Transverse colon (tissue), 4 donors: ENCODE measurements at regions not wholly inside any gene's neighbourhood (a gene's known extent, or its start where the extent isn't known, plus 50 kb on each side); places are given as distances from the start of the nearest gene placed in this dataset.
A peak's percentile ranks its signal among the peaks of the same experiment; 100 is the strongest.
"Not testable (repeated sequence)": the region's sequence is repeated elsewhere in the genome, so short reads cannot be mapped to it uniquely, and the experiment has no call there.

Source experiments
- DNase-seq: peaks from one replicate; pipeline ENCODE4 v3.0.0-alpha.2; 2019
- H3K27ac ChIP-seq, 4 donors: fragments of 200-600 bp; sonication (generic); 2 replicates each; pipeline ENCODE4 v1.5.1; 2016 to 2018; ENCODE audit warnings: inconsistent platforms in 4 of 4
- H3K27me3 ChIP-seq: fragments of 200-600 bp; sonication (generic); 2 replicates; pipeline ENCODE4 v1.5.1; 2017; ENCODE audit warnings: inconsistent platforms
- H3K36me3 ChIP-seq, 4 donors: fragments of 200-600 bp; sonication (generic); 2 replicates each; pipeline ENCODE4 v1.5.1; 2017 to 2019; ENCODE audit warnings: inconsistent platforms in 4 of 4
- H3K4me1 ChIP-seq, 4 donors: fragments of 200-600 bp; sonication (generic); 2 replicates each; pipeline ENCODE4 v1.5.1; 2017 to 2020; ENCODE audit warnings: inconsistent platforms in 4 of 4
- H3K4me3 ChIP-seq, 4 donors: fragments of 200-600 bp; sonication (generic); 1 replicate in 1 of 4; 2 replicates in 3 of 4; pipeline versions ENCODE4 v1.5.1 to v1.6.1; 2017 to 2019; ENCODE audit warnings: inconsistent platforms in 4 of 4
- H3K9me3 ChIP-seq, 2 donors: fragments of 200-600 bp; sonication (generic); 2 replicates each; pipeline ENCODE4 v1.5.1; 2017 to 2019; ENCODE audit warnings: inconsistent platforms in 2 of 2
- EP300 ChIP-seq: sonication (generic); formaldehyde crosslinking; IDR thresholded peaks from one replicate; pipeline ENCODE4 v1.6.1; 2017; ENCODE audit warnings: antibody characterized with exemption, low read depth
- POLR2A ChIP-seq: fragments of 450-650 bp; IDR thresholded peaks from one replicate; pipeline ENCODE4 v1.6.1; 2016; ENCODE audit warnings: antibody characterized with exemption, mild to moderate bottlenecking, moderate library complexity
- POLR2AphosphoS5 ChIP-seq, 3 donors: sonication (generic); formaldehyde crosslinking; IDR thresholded peaks; one replicate each; pipeline ENCODE4 v1.6.1; 2016; ENCODE audit warnings: antibody characterized with exemption in 3 of 3
- WGBS, 2 donors: methylation state at CpG; one replicate each; pipeline ENCODE4 v1.1.5; 2018; ENCODE audit warnings: low coverage in 1 of 2; 5-methylcytosine and 5-hydroxymethylcytosine counted together
- in situ Hi-C, 4 donors: fragments of 200-750 bp; cut with MboI; loops; one replicate each; pipeline versions ENCODE4 v1.15.0 to v1.15.1; 2017; ENCODE audit warnings: low sequenced_read_pairs in 3 of 4, low pct_ligation_motif_present in 1 of 4, low pct_unique_long_range_greater_than_20kb in 1 of 4
- intact Hi-C: fragments of 100-400 bp; cut with DNase I; formaldehyde crosslinking; loops from one replicate; pipeline ENCODE4 v1.15.1; 2023; ENCODE audit warnings: low total_unique reads
- TF ChIP-seq, protein P1 (sequence below), 5 experiments: fragments of 200-600 bp in 3 of 5; fragments of 450-650 bp in 2 of 5; sonication (generic) in 3 of 5; IDR thresholded peaks; 1 replicate in 2 of 5; 2 replicates in 3 of 5; pipeline ENCODE4 v1.5.1; 2016 to 2017; ENCODE audit warnings: antibody characterized with exemption in 5 of 5, inconsistent platforms in 3 of 5, mild to moderate bottlenecking in 2 of 5, moderate library complexity in 1 of 5

DNA sequence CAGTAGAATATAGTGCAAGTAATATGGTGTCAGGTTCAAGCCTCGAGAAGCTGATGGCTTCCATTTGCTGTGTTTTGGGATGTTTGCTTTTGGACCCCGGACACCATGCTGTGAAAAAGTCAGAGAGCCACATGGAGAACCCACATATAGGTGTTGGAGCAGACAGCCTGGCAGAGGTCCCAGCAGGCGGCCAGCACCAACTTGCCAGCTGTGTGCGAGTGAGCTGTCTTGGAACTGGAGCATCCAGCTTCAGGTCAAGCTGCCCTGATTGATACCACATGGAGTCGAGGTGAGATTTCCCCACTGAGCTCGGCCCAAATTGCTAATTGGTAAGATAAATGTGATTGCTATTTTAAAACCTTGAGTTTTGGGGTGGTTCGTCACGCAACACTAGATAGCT lies 185.7 kb upstream of the TBL1XR1 start:
- no peak for DNase-seq
- Histone ChIP-seq H3K27ac (no peak overlapping the region), H3K4me1 (no peaks in the 10 kb centered on the region), H3K27me3 (no peaks in the 10 kb centered on the region), H3K4me3 (no peak overlapping the region), H3K9me3 (peaks cover 5 to 6% of the 10 kb centered on the region in 2 donors), H3K36me3 (no peaks in the 10 kb centered on the region)
- no peak for TF ChIP-seq POLR2A
- TF ChIP-seq POLR2AphosphoS5 (IDR thresholded peaks at IDR 0.05): no peak
- no peak for TF ChIP-seq EP300
- TF ChIP-seq, protein P1, sequence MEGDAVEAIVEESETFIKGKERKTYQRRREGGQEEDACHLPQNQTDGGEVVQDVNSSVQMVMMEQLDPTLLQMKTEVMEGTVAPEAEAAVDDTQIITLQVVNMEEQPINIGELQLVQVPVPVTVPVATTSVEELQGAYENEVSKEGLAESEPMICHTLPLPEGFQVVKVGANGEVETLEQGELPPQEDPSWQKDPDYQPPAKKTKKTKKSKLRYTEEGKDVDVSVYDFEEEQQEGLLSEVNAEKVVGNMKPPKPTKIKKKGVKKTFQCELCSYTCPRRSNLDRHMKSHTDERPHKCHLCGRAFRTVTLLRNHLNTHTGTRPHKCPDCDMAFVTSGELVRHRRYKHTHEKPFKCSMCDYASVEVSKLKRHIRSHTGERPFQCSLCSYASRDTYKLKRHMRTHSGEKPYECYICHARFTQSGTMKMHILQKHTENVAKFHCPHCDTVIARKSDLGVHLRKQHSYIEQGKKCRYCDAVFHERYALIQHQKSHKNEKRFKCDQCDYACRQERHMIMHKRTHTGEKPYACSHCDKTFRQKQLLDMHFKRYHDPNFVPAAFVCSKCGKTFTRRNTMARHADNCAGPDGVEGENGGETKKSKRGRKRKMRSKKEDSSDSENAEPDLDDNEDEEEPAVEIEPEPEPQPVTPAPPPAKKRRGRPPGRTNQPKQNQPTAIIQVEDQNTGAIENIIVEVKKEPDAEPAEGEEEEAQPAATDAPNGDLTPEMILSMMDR (IDR thresholded peaks at IDR 0.05): no peak
- 91 to 100% methylated on average over 5 to 8 of the region's 8 CpGs for WGBS, 2 donors
- intact Hi-C loops (no loop called here), in situ Hi-C loops (no loop called here)

DNA sequence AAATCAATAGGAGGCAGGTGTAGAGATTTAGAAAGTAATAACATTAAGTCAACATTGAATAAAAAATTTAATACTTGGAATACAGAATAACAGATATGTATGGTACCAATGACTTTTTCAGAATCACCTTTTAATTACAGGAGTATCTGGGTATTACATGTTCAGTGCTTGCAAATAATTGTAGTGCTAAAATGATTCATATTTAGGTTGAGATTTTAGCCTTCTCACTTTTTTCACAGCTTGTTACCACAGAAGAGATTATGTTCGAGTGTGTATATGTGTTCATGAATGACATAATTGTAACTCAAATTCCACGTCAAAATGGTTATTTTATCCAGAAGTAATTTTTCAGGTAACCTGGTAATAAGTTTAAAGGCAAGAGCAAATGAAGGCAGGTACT lies 187.9 kb upstream of the TBL1XR1 start:
- in situ Hi-C loops: no loop called here
- peaks cover 5 to 6% of the 10 kb centered on the region in 2 donors for H3K9me3 ChIP-seq
- intact Hi-C loops: no loop called here

GRCh38 chr3:177385831-177386301 lies 188.6 kb upstream of the TBL1XR1 start:
- Histone ChIP-seq H3K27ac (no peak overlapping the region), H3K9me3 (peaks cover 3% of the 10 kb centered on the region in 2 donors), H3K27me3 (no peaks in the 10 kb centered on the region), H3K4me3 (no peak overlapping the region), H3K36me3 (no peaks in the 10 kb centered on the region), H3K4me1 (no peaks in the 10 kb centered on the region)
- in situ Hi-C loops (no loop called here), intact Hi-C loops (no loop called here)
- no peak for DNase-seq
- TF ChIP-seq POLR2AphosphoS5 (IDR thresholded peaks at IDR 0.05): no peak
- TF ChIP-seq EP300: no peak
- TF ChIP-seq, protein P1 (IDR thresholded peaks at IDR 0.05): no peak
- TF ChIP-seq POLR2A: no peak

More for the DNA sequence above, 187.9 kb upstream of the TBL1XR1 start:
- no peak overlapping the region for H3K27ac ChIP-seq
- no peaks in the 10 kb centered on the region for H3K4me1 ChIP-seq
- no peak for TF ChIP-seq EP300
- TF ChIP-seq, protein P1 (IDR thresholded peaks at IDR 0.05): no peak
- TF ChIP-seq POLR2AphosphoS5 (IDR thresholded peaks at IDR 0.05): no peak
- no peak for TF ChIP-seq POLR2A
- H3K27me3 ChIP-seq: no peaks in the 10 kb centered on the region
- H3K4me3 ChIP-seq: no peak overlapping the region
- H3K36me3 ChIP-seq: no peaks in the 10 kb centered on the region
- WGBS, 2 donors: 80 to 88% methylated on average over 2 of the region's 2 CpGs
- DNase-seq: no peak

DNA sequence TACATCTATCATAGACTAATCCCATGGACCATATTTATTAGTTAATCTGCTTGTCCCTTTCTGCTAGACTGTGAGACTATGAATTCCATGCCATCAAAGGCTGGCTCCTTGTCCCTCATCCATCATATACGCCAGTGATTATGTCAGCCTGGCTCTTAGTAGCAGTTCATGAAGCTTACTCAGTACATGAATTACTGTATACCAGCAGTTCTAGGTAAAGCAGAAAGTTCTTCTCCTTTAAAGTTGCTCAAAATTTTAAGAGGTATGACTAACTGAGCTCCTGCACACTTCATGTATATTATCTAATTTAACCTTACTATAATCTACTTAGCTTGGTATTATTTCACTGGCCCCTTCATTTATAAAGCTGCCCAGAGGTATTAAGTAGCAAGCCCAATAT lies 190.9 kb upstream of the TBL1XR1 start:
- H3K4me1 ChIP-seq: no peaks in the 10 kb centered on the region
- intact Hi-C loops (no loop called here), in situ Hi-C loops (no loop called here)
- no peaks in the 10 kb centered on the region for H3K9me3 ChIP-seq
- H3K36me3 ChIP-seq: no peaks in the 10 kb centered on the region
- DNase-seq: no peak
- H3K27me3 ChIP-seq: no peaks in the 10 kb centered on the region
- no peak overlapping the region for H3K4me3 ChIP-seq
- whole genome bisulfite sequencing, 2 donors: 86 to 93% methylated on average over 1 of the region's 1 CpG
- TF ChIP-seq POLR2A (no peak), POLR2AphosphoS5 (IDR thresholded peaks at IDR 0.05) (no peak), EP300 (no peak)
- TF ChIP-seq, protein P1 (IDR thresholded peaks at IDR 0.05): no peak
- no peak overlapping the region for H3K27ac ChIP-seq

- H3K27ac ChIP-seq, DNase-seq, intact Hi-C loops, H3K9me3 ChIP-seq, H3K4me1 ChIP-seq, H3K27me3 ChIP-seq, H3K36me3 ChIP-seq, in situ Hi-C loops: not testable (repeated sequence)
- 73% methylated on average over 26 of the region's 33 CpGs; no CpG with 5 or more reads in 1 of the 2 donors for WGBS, 2 donors
- peak overlapping the region in 2 of 4 donors; percentile 6 to 11 for H3K4me3 ChIP-seq
These were observed 197.1 kb upstream of the TBL1XR1 start for GRCh38 chr3:177394231-177395024.
